Lung (tissue), 11 donors: ENCODE measurements at regions not wholly inside any gene's neighbourhood (a gene's known extent, or its start where the extent isn't known, plus 50 kb on each side); places are given as distances from the start of the nearest gene placed in this dataset.

ENCODE experiments used
- ATAC-seq: fragments of 200-7000 bp; cut with Tn5 transposase; one replicate; pipeline ENCODE4 v1.9.1; 2020; ENCODE audit warnings: moderate number of reproducible peaks; ENCODE audit not compliant: insufficient read depth, low FRiP score
- DNase-seq, 3 donors: peaks; one replicate each; pipeline ENCODE4 v3.0.0-alpha.2; 2013 to 2017
- H3K27ac ChIP-seq, 2 donors: one replicate each; pipeline ENCODE4 v1.5.1; 2013; ENCODE audit warnings: mild to moderate bottlenecking in 2 of 2, moderate library complexity in 2 of 2, control low read depth in 1 of 2, inconsistent platforms in 1 of 2, low read depth in 1 of 2, low read length in 1 of 2
- H3K27me3 ChIP-seq, 3 donors: one replicate each; pipeline ENCODE4 v1.5.1; 2013; ENCODE audit warnings: low read length in 2 of 3; ENCODE audit not compliant: control insufficient read depth in 3 of 3, insufficient read depth in 3 of 3
- H3K36me3 ChIP-seq, 4 donors: one replicate each; pipeline ENCODE4 v1.5.1; 2013; ENCODE audit warnings: low read length in 4 of 4, mild to moderate bottlenecking in 1 of 4, moderate library complexity in 1 of 4; ENCODE audit not compliant: control insufficient read depth in 4 of 4, insufficient read depth in 4 of 4
- H3K4me1 ChIP-seq, 5 donors: one replicate each; pipeline ENCODE4 v1.5.1; 2013; ENCODE audit warnings: low read length in 5 of 5, mild to moderate bottlenecking in 2 of 5, moderate library complexity in 1 of 5; ENCODE audit not compliant: control insufficient read depth in 5 of 5, insufficient read depth in 5 of 5
- H3K4me3 ChIP-seq: one replicate; pipeline ENCODE4 v1.5.1; 2013; ENCODE audit warnings: mild to moderate bottlenecking, control low read depth, moderate library complexity
- H3K9ac ChIP-seq, 2 donors: one replicate each; pipeline ENCODE4 v1.5.1; 2013; ENCODE audit warnings: low read length in 2 of 2, control low read depth in 1 of 2; ENCODE audit not compliant: insufficient read depth in 1 of 2
- H3K9me3 ChIP-seq, 4 donors: one replicate each; pipeline ENCODE4 v1.5.1; 2013; ENCODE audit warnings: low read length in 3 of 4, mild to moderate bottlenecking in 1 of 4, moderate library complexity in 1 of 4; ENCODE audit not compliant: control insufficient read depth in 4 of 4, insufficient read depth in 3 of 4
- CTCF ChIP-seq: IDR thresholded peaks from 2 replicates; pipeline ENCODE4 v1.5.1; 2012; ENCODE audit warnings: mild to moderate bottlenecking; ENCODE audit errors: control extremely low read depth, extremely low read depth
- WGBS, 2 donors: extraction: QIAGEN DNeasy Blood & Tissue Kit; methylation state at CpG; one replicate each; pipeline ENCODE4 v1.1.7; 2013; 5-methylcytosine and 5-hydroxymethylcytosine counted together
- donor health status: control.
- donor health status: control.
- donor health status: Bipolar disorder and iron deficiency.
- donor health status: healthy.
- donor health status: DM: yes; HTN: yes; CAD: no.

GRCh38 chr2:196315388-196316049, 144.1 kb upstream of the STK17B start:
- no peak for DNase-seq
- WGBS, 2 donors = 63 to 79% methylated on average over 3 of the region's 3 CpGs
- no peak overlapping the region for H3K4me3 ChIP-seq
- H3K4me1 ChIP-seq = peaks cover 0 to 3% (median 0%) of the 10 kb centered on the region in 5 donors
- H3K27me3 ChIP-seq = no peaks in the 10 kb centered on the region
- ATAC-seq = no peak
- no peak overlapping the region for H3K9ac ChIP-seq
- no peak overlapping the region for H3K27ac ChIP-seq
- peaks cover 0 to 17% (median 3%) of the 10 kb centered on the region in 4 donors for H3K36me3 ChIP-seq
- TF ChIP-seq CTCF = no peak
- no peaks in the 10 kb centered on the region for H3K9me3 ChIP-seq

GRCh38 chr2:196316050-196316430, 144.7 kb upstream of the STK17B start:
- Histone ChIP-seq H3K4me1 (peaks cover 0 to 4% (median 0%) of the 10 kb centered on the region in 5 donors), H3K9ac (no peak overlapping the region), H3K27ac (no peak overlapping the region), H3K36me3 (peaks cover 0 to 17% (median 3%) of the 10 kb centered on the region in 4 donors), H3K4me3 (no peak overlapping the region), H3K9me3 (no peaks in the 10 kb centered on the region), H3K27me3 (no peaks in the 10 kb centered on the region)
- no peak for DNase-seq
- no peak for ATAC-seq
- TF ChIP-seq CTCF = no peak
- 77 to 84% methylated on average over 4 of the region's 4 CpGs for WGBS, 2 donors

- H3K9me3 ChIP-seq = no peaks in the 10 kb centered on the region
- H3K27ac ChIP-seq = no peak overlapping the region
- H3K9ac ChIP-seq = no peak overlapping the region
- no peak for TF ChIP-seq CTCF
- H3K4me3 ChIP-seq = no peak overlapping the region
- H3K4me1 ChIP-seq = peaks cover 0 to 5% (median 0%) of the 10 kb centered on the region in 5 donors
- ATAC-seq (no peak), DNase-seq (no peak)
- H3K27me3 ChIP-seq = no peaks in the 10 kb centered on the region
- peaks cover 0 to 17% (median 3%) of the 10 kb centered on the region in 4 donors for H3K36me3 ChIP-seq
- 93 to 94% methylated on average over 24 of the region's 24 CpGs for WGBS, 2 donors
Observed at GRCh38 chr2:196318517-196319377, 147.4 kb upstream of the STK17B start.
